DMS 273 (cell line): ENCODE measurements at regions not wholly inside any gene's neighbourhood (a gene's known extent, or its start where the extent isn't known, plus 50 kb on each side); places are given as distances from the start of the nearest gene placed in this dataset.
"Not testable (repeated sequence)": the region's sequence is repeated elsewhere in the genome, so short reads cannot be mapped to it uniquely, and the experiment has no call there.

Source experiments
- DNase-seq: peaks from one replicate; lab custom pipeline; 2025; ENCODE audit not compliant: unreplicated experiment; lab: John Stamatoyannopoulos, UW

GRCh38 chr10:78465431-78465830, 431.8 kb downstream of the RPS24 start:
- no peak for DNase-seq

- DNase-seq: peak; percentile 86
Observed at GRCh38 chr10:78467496-78468106, 433.9 kb downstream of the RPS24 start.

- DNase-seq: not testable (repeated sequence)
Observed at GRCh38 chr10:78468731-78469130, 435.1 kb downstream of the RPS24 start.

GRCh38 chr10:78470267-78471103, 436.8 kb downstream of the RPS24 start:
- DNase-seq: peak; percentile 47

- no peak for DNase-seq
Observed at GRCh38 chr10:78471326-78471722, 437.7 kb downstream of the RPS24 start.

GRCh38 chr10:78471723-78472550, 438.3 kb downstream of the RPS24 start:
- DNase-seq: no peak

GRCh38 chr10:78472551-78472890, 438.9 kb downstream of the RPS24 start:
- DNase-seq: no peak

GRCh38 chr10:78473006-78473405, 439.3 kb downstream of the RPS24 start:
- DNase-seq: no peak

GRCh38 chr10:78474743-78475142, 441.1 kb downstream of the RPS24 start:
- DNase-seq: no peak

GRCh38 chr10:78475437-78475836, 441.8 kb downstream of the RPS24 start:
- DNase-seq: no peak

GRCh38 chr10:78476156-78476555, 442.5 kb downstream of the RPS24 start:
- no peak for DNase-seq

- no peak for DNase-seq
Observed at GRCh38 chr10:78476844-78477243, 443.2 kb downstream of the RPS24 start.

- DNase-seq: no peak
Observed at GRCh38 chr10:78478919-78479318, 445.3 kb downstream of the RPS24 start.

GRCh38 chr10:78479467-78479866, 445.8 kb downstream of the RPS24 start:
- DNase-seq: no peak

- no peak for DNase-seq
Observed at GRCh38 chr10:78481842-78482241, 448.2 kb downstream of the RPS24 start.

- DNase-seq: peak; percentile 8
Observed at GRCh38 chr10:78483641-78484040, 450.0 kb downstream of the RPS24 start.

- no peak for DNase-seq
Observed at GRCh38 chr10:78489034-78489433, 455.4 kb downstream of the RPS24 start.

GRCh38 chr10:78491812-78492211, 458.1 kb downstream of the RPS24 start:
- no peak for DNase-seq

- no peak for DNase-seq
Observed at GRCh38 chr10:78492424-78492823, 458.8 kb downstream of the RPS24 start.

- no peak for DNase-seq
Observed at GRCh38 chr10:78494179-78494578, 460.5 kb downstream of the RPS24 start.

GRCh38 chr10:78502210-78502936, 468.7 kb downstream of the RPS24 start:
- no peak for DNase-seq
